Central memory CD8-positive, alpha-beta T cell (primary cell): ENCODE measurements at regions not wholly inside any gene's neighbourhood (a gene's known extent, or its start where the extent isn't known, plus 50 kb on each side); places are given as distances from the start of the nearest gene placed in this dataset.

Experiments used
- ATAC-seq: fragments of 150-1000 bp; cut with Tn5 transposase; replicated peaks from 2 replicates; pipeline ENCODE4 v1.10.0; 2022; ENCODE audit warnings: mild to moderate bottlenecking, moderate FRiP score, moderate number of reproducible peaks; ENCODE audit not compliant: poor library complexity, severe bottlenecking; ENCODE audit errors: extremely low read depth
- DNase-seq, 2 donors: peaks; one replicate each; pipeline ENCODE4 v3.0.0; 2021; ENCODE audit warnings: low spot score in 2 of 2
- H3K27ac Mint-ChIP-seq: one replicate; pipeline ENCODE4 v1.8.0; 2022; ENCODE audit warnings: low read depth, mild to moderate bottlenecking, moderate library complexity, mixed read lengths
- H3K27me3 Mint-ChIP-seq: one replicate; pipeline ENCODE4 v1.8.0; 2022; ENCODE audit warnings: mixed read lengths
- H3K36me3 Mint-ChIP-seq: one replicate; pipeline ENCODE4 v1.8.0; 2022; ENCODE audit warnings: mild to moderate bottlenecking, moderate library complexity, mixed read lengths; ENCODE audit not compliant: insufficient read depth
- H3K4me1 Mint-ChIP-seq: one replicate; pipeline ENCODE4 v1.8.0; 2022; ENCODE audit warnings: mixed read lengths
- H3K4me3 Mint-ChIP-seq: one replicate; pipeline ENCODE4 v1.8.0; 2022; ENCODE audit warnings: mild to moderate bottlenecking, moderate library complexity, mixed read lengths
- H3K9me3 Mint-ChIP-seq: one replicate; pipeline ENCODE4 v1.8.0; 2022; ENCODE audit warnings: mixed read lengths

DNA sequence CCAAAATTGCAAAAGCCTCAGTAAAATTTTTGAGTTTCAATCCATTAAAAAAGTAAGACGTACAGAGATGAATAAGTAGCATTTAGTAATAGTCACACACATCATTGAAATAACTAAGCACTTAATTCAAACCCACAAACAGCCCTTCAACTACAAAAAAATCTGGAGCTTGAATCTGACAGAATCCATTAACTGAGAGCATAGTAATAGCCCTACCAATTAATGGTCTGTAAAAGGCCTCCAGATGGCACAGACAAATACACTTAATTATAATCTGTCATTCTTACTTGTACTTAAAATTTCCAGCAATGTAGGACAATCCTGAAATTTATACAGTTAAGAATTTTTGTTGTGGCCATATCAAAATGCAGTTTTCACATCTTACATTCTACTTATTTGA is 246.9 kb downstream of the VGLL3 start:
- no peaks in the 10 kb centered on the region for H3K4me1 Mint-ChIP-seq
- no peak for DNase-seq
- H3K9me3 Mint-ChIP-seq: peaks cover 17% of the 10 kb centered on the region
- no peak overlapping the region for H3K27ac Mint-ChIP-seq
- no peaks in the 10 kb centered on the region for H3K36me3 Mint-ChIP-seq
- no peak overlapping the region for H3K4me3 Mint-ChIP-seq
- ATAC-seq: no peak
- no peaks in the 10 kb centered on the region for H3K27me3 Mint-ChIP-seq

DNA sequence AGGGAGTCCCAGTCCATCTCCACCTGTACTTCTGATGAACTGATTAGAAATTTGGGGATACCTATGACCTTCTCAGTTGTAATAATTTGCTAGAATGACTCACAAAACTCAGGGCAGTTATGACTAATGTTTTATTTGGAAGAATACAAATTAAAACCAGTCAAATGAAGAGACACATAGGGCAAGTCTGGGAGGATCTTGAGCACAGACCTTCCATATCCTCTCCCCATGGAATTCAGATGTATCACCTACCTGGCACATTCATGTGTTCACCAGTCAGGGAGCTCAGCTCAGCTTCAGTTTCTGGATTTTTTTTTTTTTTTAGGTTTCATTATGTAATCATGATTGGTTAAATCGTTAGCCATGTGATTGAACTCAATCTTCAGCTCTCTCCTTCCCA is 247.7 kb downstream of the VGLL3 start:
- H3K4me1 Mint-ChIP-seq: no peaks in the 10 kb centered on the region
- H3K4me3 Mint-ChIP-seq: no peak overlapping the region
- DNase-seq (no peak), ATAC-seq (no peak)
- H3K9me3 Mint-ChIP-seq: peaks cover 15% of the 10 kb centered on the region
- no peaks in the 10 kb centered on the region for H3K27me3 Mint-ChIP-seq
- no peak overlapping the region for H3K27ac Mint-ChIP-seq
- no peaks in the 10 kb centered on the region for H3K36me3 Mint-ChIP-seq

DNA sequence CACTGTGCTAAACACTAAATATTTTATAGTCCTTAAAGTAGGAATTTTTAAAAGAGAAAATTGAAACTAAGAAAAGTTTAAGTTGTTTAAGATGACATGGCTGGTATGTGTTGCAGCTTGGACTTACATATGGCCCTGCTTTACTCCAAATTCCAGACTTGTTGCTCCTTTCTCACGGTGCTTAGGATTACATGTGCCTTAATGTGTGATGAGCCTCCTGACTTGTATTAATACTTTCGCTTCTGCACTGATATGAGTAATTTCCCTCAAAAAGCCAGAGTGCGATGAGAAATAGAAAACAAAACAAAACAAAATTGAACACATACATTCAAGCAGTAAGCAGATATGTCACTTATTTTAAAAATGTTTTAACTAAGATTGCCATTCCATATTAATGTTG is 250.2 kb downstream of the VGLL3 start:
- Mint-ChIP-seq H3K4me3 (no peak overlapping the region), H3K4me1 (no peaks in the 10 kb centered on the region), H3K36me3 (no peaks in the 10 kb centered on the region), H3K9me3 (no peaks in the 10 kb centered on the region), H3K27ac (no peak overlapping the region), H3K27me3 (no peaks in the 10 kb centered on the region)
- no peak for DNase-seq
- ATAC-seq: no peak

DNA sequence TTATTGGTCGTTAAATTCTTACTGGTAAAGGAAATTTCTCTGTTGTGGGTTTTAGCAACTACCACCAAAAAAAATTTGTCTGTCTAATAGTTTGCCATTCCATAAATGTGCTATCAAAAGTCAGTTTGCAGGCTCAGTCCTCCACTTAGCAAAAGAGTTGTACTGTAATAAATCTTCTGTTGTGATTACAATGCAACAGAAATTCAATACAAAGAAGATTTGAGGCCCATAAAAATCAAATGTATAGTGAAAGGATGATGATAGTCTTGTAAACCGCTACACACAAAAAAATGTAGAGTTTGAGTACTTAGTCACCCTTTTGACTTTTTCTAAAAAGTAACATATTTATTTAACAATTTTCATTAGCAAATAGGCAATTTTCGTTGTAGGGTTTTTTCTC is 251.7 kb downstream of the VGLL3 start:
- Mint-ChIP-seq H3K27ac (no peak overlapping the region), H3K9me3 (no peaks in the 10 kb centered on the region), H3K36me3 (no peaks in the 10 kb centered on the region), H3K4me1 (no peaks in the 10 kb centered on the region), H3K27me3 (no peaks in the 10 kb centered on the region), H3K4me3 (no peak overlapping the region)
- ATAC-seq (no peak), DNase-seq (no peak)

DNA sequence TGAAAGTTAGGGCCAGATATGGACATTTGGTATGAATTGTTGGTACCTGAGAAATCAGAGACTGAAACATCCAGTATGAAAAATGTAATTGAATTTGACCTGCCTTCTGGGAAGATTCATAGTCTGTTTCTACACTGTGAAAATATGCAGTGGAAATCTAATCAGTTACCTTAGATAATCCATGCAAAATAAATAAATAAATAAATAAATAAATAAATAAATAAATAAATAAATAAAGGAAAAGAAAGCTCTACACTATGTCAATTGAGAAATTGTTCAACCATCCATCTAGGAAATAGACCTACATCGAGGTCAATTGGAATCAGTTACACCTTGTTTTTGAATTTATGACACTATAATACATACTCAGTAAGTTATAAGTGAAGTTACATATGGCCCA is 252.3 kb downstream of the VGLL3 start:
- H3K27ac Mint-ChIP-seq: no peak overlapping the region
- no peaks in the 10 kb centered on the region for H3K27me3 Mint-ChIP-seq
- H3K4me3 Mint-ChIP-seq: no peak overlapping the region
- no peaks in the 10 kb centered on the region for H3K9me3 Mint-ChIP-seq
- H3K4me1 Mint-ChIP-seq: no peaks in the 10 kb centered on the region
- no peak for ATAC-seq
- DNase-seq: no peak
- no peaks in the 10 kb centered on the region for H3K36me3 Mint-ChIP-seq

DNA sequence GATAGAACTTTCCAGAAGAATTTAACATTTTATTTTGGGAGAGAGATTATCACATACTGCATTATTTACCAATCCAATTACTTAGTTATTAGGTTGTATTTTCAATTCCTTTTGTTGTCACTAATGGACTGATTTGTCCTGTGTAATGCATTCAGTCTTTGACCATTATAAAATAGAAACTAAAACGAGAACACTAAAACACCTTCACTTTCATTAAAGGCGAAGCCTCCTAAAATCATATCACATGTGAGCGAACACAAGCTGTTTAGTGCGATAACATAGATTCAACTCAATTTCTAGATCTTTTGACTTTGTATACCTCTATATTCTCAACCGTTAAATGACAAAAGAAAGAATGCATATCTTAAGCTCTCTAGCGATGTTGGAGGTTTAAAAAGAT is 253.4 kb downstream of the VGLL3 start:
- H3K4me1 Mint-ChIP-seq: no peaks in the 10 kb centered on the region
- no peak for DNase-seq

DNA sequence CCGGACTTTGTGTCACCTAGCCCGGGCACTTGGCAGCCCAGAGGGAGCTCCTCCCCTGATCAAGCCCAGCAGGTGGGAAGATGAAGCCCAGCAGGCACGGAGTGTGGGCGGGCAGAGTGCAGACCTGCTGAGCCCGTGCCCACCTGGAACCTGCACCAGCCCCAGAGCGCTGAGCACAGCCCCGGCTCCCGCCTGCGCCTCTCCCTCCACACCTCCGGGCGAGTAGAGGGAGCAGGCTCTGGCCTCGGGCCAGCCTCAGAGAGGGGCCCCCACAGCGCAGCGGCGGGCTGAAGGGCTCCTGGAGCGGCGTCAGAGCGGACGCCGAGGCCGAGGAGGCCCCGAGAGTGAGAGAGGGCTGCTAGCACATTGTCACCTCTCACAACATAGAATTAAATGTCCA is 257.7 kb downstream of the VGLL3 start:
- Mint-ChIP-seq H3K4me3 (no peak overlapping the region), H3K36me3 (no peaks in the 10 kb centered on the region), H3K27me3 (no peaks in the 10 kb centered on the region), H3K4me1 (no peaks in the 10 kb centered on the region), H3K27ac (no peak overlapping the region), H3K9me3 (no peaks in the 10 kb centered on the region)
- DNase-seq: no peak
- no peak for ATAC-seq

More for the DNA sequence above, 253.4 kb downstream of the VGLL3 start:
- no peaks in the 10 kb centered on the region for H3K36me3 Mint-ChIP-seq
- H3K9me3 Mint-ChIP-seq: no peaks in the 10 kb centered on the region
- no peak overlapping the region for H3K4me3 Mint-ChIP-seq
- H3K27ac Mint-ChIP-seq: no peak overlapping the region
- no peaks in the 10 kb centered on the region for H3K27me3 Mint-ChIP-seq
- no peak for ATAC-seq

DNA sequence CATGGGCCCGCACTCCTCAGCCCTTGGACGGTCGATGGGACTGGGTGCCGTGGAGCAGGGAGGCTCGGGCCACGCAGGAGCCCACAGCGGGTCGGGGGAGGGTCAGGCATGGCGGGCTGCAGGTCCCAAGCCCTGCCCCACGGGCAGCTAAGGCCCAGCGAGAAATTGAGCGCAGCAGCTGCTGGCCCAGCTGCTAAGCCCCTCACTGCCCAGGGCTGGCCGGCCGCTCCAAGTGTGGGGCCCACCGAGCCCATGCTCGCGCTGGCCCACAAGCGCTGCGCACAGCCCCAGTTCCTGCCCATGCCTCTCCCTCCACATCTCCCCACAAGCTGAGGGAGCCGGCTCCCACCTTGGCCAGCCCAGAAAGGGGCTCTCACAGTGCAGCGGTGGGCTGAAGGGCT is 259.4 kb downstream of the VGLL3 start:
- Mint-ChIP-seq H3K36me3 (no peaks in the 10 kb centered on the region), H3K9me3 (peaks cover 3% of the 10 kb centered on the region), H3K4me1 (no peaks in the 10 kb centered on the region), H3K27ac (no peak overlapping the region), H3K27me3 (no peaks in the 10 kb centered on the region), H3K4me3 (no peak overlapping the region)
- DNase-seq (no peak), ATAC-seq (no peak)

DNA sequence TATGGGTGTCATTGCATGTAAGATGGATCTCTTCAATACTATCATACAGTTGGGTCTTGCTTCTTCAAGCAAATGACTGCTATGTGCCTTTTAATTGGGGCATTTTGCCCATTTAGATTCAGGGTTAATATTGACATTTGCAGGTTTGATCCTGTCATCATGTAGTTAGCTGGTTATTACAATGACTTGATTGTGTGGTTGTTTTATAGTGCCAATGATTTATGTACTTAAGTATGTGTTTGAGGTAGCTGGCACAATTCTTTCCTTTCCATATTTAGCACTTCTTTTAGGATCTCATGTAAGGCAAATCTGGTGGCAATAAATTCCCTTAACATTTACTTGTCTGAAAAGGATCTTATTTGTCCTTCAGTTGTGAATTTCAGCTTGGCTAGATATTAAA is 267.5 kb downstream of the VGLL3 start:
- Mint-ChIP-seq H3K4me3 (no peak overlapping the region), H3K36me3 (no peaks in the 10 kb centered on the region), H3K27me3 (no peaks in the 10 kb centered on the region), H3K27ac (no peak overlapping the region), H3K4me1 (no peaks in the 10 kb centered on the region), H3K9me3 (peaks cover 6% of the 10 kb centered on the region)
- no peak for DNase-seq
- ATAC-seq: no peak

DNA sequence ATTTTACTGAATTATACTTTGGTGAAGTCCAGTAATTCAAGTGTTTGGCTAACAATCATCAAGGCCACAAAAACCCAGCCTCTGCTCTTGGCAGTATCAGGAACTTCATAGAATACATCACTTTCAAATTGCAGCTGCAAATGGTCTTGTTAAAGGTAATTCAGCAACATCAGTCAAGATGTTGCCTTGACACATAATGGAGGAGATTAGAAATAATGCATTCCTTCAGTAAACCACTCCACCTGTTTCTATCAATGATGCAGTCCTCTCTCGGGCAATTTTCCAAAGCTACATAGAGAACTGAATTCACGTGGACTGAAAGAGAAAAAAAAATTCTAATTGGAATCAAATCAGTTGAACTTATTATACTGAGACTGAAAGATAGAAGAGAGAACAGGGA is 279.3 kb downstream of the VGLL3 start:
- ATAC-seq (no peak), DNase-seq (no peak)
- no peaks in the 10 kb centered on the region for H3K4me1 Mint-ChIP-seq
- no peaks in the 10 kb centered on the region for H3K36me3 Mint-ChIP-seq
- peaks cover 15% of the 10 kb centered on the region for H3K9me3 Mint-ChIP-seq
- H3K4me3 Mint-ChIP-seq: no peak overlapping the region
- no peaks in the 10 kb centered on the region for H3K27me3 Mint-ChIP-seq
- H3K27ac Mint-ChIP-seq: no peak overlapping the region

DNA sequence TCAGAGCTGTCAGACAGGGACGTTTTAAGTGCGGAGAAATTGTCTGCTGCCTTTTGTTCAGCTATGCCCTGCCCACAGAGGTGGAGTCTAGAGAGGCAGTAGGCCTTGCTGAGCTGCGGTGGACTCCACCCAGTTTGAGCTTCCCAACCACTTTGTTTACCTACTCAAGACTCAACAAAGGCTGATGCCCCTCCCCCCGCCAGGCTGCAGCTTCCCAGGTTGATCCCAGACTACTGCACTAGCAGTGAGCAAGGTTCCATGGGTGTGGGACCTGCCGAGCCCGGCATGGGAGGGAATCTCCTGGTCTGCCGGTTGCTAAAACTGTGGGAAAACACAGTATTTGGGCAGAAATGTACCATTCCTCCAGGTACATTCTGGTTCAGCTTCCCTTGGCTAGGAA is 282.1 kb downstream of the VGLL3 start:
- H3K4me1 Mint-ChIP-seq: no peaks in the 10 kb centered on the region
- H3K27ac Mint-ChIP-seq: no peak overlapping the region
- H3K36me3 Mint-ChIP-seq: no peaks in the 10 kb centered on the region
- ATAC-seq (no peak), DNase-seq (no peak)
- no peaks in the 10 kb centered on the region for H3K27me3 Mint-ChIP-seq
- H3K4me3 Mint-ChIP-seq: no peak overlapping the region
- H3K9me3 Mint-ChIP-seq: peaks cover 30% of the 10 kb centered on the region

DNA sequence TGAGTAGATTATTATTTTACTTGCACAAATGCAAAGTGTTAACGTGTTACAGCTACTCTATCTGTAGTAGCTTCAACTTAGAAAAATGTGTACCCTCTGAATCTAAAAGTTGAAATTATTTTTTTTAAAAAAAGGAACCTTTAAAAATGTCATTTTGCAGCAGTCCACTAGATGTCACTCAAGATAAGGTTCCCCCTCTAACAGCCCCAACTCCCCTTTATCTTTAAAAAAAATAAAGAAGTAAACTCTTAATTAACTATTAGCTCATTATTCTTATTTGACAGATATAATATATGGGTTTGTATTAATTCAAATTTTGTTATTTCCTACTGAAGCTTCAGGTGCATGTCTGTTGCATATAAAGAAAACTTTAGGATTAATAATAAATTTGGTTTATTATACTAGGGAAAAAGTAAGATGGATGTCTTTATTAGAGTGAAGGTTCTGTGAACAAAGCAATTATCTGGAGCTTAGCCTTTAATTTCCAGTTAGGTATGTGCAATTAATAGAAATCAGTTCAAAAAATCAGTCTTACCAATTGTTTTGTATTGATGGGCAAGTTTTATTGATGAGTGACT is 288.5 kb downstream of the VGLL3 start:
- Mint-ChIP-seq H3K36me3 (no peaks in the 10 kb centered on the region), H3K9me3 (peaks cover 15% of the 10 kb centered on the region), H3K4me1 (no peaks in the 10 kb centered on the region), H3K27ac (no peak overlapping the region), H3K27me3 (no peaks in the 10 kb centered on the region), H3K4me3 (no peak overlapping the region)
- ATAC-seq (no peak), DNase-seq (no peak)

DNA sequence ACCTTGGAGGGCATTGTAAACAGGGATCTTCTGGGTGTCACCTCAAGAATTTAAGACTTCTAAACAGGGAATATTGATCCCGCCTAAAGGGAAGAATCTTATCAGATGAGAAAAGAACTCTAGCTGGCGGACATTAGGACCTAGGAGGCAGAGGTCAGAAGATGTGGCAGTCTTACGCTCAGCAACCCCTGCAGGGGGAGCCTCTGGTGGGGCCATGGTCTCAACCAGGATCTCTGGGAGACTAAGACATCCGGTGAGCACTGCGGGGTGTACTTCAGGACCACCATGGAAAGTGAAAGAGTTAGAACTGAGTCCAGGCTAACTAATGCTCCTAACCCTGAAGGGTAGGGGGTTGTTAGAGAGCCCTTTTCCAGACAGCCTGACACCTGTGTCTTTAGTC is 295.2 kb downstream of the VGLL3 start:
- H3K27ac Mint-ChIP-seq: no peak overlapping the region
- ATAC-seq: no peak
- peaks cover 21% of the 10 kb centered on the region for H3K9me3 Mint-ChIP-seq
- H3K4me3 Mint-ChIP-seq: no peak overlapping the region
- no peaks in the 10 kb centered on the region for H3K36me3 Mint-ChIP-seq
- no peaks in the 10 kb centered on the region for H3K27me3 Mint-ChIP-seq
- no peak for DNase-seq
- no peaks in the 10 kb centered on the region for H3K4me1 Mint-ChIP-seq

DNA sequence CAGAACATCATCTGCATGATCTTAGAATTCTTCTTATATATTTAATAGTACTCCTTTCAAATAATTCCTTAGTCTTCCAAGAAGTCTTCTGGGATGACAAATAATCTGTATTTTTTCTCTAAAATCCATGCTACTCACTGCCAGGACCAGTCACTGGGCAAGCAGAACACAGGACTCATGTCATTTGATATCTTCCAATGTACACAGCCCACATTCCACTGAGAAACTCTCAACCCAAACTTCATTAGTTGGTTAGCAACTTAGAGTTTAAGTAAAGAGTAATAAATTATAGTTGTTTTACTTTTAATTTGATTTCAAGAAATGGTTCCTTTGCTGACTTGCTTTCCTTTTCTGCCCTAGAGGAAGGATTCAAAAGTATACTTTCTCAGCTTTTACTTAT is 317.0 kb downstream of the VGLL3 start:
- DNase-seq (no peak), ATAC-seq (no peak)
- H3K27ac Mint-ChIP-seq: no peak overlapping the region
- no peaks in the 10 kb centered on the region for H3K4me1 Mint-ChIP-seq
- H3K9me3 Mint-ChIP-seq: peaks cover 24% of the 10 kb centered on the region
- H3K27me3 Mint-ChIP-seq: no peaks in the 10 kb centered on the region
- peaks cover 3% of the 10 kb centered on the region for H3K36me3 Mint-ChIP-seq
- H3K4me3 Mint-ChIP-seq: no peak overlapping the region
